Anterior cingulate cortex (tissue), 58 donors: ENCODE measurements at regions not wholly inside any gene's neighbourhood (a gene's known extent, or its start where the extent isn't known, plus 50 kb on each side); places are given as distances from the start of the nearest gene placed in this dataset.

Experiments
- DNase-seq, 58 donors: peaks; one replicate each; lab custom pipeline; 2025; lab: John Stamatoyannopoulos, UW

DNA sequence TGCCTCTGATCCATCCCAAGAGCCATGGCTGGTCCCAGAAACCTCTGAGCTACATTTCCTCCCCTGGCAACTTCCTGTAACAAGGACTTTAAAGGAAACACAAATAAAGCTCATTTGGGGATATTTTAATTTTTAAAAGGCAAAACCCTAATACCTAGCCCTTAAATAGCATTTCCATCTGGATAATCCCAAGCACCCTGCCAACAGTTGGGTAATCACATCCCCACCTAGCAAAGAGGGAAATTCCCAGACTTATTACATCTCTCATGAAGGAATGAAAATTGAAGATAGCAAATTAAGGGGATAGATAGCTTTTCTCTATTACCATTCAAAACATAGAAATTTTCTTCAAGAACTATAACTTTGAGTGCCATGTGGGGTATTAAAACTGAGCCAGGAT is 213.7 kb upstream of the BMP4 start:
- no peak for DNase-seq

DNA sequence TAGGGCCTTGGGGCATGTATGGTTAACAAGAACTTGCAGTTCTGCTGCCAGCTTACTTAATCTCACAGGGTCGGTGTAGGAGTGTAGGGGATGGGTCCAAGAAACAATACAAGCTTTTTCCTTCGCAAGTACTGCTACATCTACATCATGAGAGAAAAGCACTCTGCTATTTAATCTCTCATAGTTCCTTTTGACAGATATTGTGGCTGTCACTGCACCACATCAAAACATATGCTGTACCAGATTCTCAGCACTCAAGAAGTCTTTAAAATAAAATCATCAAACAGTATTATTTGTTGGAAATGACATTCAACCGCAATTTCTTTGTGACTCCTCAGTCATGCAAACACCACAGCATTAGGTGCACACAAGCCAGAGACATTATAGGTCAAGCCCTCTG is 215.5 kb upstream of the BMP4 start:
- no peak for DNase-seq

DNA sequence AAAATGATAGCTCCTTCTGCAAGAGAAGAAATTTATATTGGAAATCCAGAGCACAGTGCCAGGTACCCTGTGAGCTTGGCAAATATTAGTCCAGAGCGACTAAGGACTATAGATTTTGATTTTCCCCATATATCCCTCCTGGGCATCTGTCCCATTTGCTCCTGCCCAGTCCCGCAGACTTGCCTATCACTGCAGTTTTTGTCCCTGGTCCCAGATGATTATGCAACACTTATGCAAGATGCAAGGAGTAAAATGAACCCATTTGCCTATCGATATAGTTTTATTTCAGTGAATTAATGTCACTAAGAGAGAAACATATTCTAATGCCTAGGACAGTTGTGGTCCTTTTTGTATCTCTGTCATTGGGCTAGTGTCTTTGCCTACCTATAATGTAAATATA is 215.9 kb upstream of the BMP4 start:
- no peak for DNase-seq

DNA sequence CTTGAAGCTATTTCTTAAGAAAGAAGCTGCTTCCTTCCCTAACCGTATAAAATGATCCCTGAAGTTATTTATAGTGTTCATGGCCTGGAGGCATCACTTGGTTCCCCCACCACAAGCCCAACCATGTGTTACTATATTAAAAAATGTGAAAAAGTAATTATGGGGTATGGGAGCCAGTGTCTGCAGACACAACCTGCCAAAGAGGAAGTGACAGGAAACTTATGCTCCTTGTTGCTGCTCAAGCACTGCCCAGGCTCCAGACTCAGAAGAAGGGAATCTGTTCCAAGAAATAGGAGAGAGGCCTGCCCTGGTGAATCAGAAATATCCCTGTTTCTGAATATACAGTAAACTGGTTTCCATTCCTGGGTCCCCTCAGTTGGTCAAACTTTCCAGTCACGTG is 217.2 kb upstream of the BMP4 start:
- no peak for DNase-seq

DNA sequence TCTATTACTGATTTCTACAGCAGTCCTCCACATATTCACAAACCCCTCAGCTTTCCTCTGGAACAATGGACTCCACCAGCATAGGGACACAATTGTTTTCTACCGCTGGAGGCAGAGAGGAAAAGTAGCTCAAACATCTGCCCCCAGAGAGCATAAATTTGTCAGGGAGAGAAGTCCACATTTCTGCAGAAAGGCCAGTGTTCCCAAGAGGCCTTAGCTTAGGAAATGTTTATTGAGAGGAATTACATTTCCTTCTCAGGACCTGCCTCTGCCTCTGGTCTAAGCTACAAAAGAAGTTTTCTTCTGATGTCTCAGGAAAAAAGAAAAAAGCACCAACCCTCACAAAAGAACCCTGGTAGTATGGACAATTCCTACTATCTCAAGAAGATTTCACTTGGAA is 217.8 kb upstream of the BMP4 start:
- DNase-seq: no peak

DNA sequence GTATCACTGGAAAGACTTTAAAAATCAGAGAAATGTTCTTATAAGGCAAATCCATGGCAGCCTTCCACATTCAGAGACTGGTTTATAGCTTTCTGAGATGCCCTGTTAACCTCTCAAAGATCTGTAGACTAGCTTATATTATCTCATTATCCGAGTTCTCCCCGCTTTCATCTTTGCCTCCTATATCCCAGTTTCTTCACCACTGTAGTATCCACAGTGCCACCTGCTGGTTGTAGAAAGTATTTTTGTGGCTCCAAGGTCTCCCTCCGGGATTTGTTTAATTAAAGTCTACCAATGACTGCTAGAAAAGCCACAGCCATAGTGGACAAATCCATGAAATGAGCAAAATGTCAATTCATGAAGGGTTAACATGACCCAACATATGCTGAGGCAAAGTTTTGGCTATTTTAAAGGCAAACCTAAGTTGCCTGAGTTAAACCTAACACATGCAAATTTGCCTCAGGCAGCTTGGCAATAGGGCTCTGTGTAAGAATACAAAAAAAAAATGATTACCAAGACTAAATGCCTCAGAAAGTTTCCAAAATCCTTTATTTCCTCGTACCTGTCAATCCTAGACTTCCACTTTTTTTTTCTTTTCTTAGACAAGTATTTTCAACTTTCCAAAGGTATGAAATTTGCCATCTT is 218.8 kb upstream of the BMP4 start:
- DNase-seq: peak in 42 of 58 donors; percentile 1 to 60 (median 21)

DNA sequence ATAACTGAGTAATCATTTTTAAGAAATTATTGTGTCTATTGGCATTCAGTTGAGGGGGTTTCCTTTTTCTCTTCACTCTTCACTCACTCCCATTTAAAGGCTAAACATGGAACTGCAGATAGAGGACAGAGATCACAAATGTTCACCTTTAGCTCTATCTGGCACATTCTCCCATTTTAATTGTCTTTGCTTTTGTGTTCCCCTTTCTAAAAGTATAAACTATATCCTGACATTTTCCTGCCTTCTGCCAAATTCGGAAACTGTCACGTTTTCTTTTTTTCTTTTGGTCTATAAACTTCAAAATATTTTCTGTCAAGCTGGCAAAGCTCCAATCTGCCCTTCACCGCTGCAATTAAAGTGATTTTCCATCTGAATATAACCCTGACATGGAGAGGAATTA is 219.8 kb upstream of the CDKN3 start:
- no peak for DNase-seq

DNA sequence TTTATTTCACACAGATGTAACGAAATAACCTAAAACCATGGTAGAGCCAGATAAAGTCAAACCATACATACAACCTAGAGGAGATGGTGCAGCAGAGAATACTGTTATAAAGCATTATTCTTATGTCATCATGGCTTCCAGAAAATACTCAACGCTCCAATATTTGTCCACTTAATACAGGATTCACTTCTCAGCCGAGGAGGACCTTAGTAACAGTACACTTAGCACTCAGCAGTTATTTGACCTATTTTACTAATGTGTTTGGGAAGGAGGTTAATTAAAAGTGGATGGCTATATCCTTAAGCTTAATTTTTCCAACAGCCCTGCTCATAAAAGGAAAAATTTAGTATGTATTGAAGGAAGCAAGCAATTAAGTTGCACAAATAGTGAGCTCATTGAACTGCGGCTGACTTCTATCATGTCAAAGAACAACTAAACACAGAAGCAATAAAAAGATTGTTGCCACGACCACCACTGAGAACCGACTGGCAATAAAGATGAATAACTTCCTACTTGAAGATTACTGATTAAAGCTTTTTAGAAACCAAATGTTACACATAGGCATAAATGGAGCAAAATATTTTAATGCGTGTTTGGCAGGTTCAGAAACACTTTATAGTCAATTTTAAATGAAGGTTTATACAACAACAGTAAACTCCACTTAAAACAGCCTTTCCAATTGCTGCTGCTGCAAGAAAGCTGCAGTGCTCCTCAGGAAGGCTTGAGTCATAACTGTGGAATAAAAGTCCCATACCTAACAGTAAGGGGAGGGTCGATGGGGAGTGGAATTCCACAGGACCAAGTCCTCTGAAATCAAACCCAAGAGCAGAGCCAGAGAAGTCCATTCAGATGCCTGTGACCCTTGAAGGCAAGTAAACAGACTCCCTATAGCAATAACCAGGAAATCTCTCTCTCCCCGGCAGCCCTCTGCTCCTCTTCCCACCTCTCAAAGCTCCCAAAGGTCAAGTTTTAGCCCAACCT is 218.9 kb upstream of the CDKN3 start:
- DNase-seq: no peak

DNA sequence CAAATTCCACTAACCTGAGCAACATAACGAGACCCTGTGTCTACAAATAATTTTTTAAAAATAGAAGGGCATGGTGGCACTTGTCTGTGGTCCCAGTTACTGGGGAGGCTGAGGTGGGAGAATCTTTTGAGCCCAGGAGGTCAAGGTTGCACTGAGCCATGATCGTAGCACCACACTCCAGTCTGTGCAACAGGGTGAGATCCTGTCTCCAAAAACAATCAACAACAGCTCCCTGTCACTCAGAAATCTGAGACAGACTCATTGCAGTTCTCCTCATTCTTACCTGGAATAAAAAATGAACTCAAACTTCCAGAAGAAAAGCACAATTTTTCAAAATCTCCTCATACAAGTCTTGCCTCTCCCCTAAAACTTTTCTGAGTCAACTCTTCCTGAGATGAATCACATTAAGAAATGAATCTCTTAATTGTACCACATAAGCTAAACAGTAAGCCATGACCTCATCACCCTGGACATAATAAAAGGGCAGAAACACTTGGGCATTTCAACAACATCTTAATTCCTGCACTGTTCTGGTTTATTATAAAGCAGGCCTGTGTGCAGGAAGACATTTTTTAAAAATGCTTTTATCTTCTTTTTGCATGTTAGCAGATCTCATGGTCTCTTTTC is 214.3 kb upstream of the CDKN3 start:
- DNase-seq: no peak

DNA sequence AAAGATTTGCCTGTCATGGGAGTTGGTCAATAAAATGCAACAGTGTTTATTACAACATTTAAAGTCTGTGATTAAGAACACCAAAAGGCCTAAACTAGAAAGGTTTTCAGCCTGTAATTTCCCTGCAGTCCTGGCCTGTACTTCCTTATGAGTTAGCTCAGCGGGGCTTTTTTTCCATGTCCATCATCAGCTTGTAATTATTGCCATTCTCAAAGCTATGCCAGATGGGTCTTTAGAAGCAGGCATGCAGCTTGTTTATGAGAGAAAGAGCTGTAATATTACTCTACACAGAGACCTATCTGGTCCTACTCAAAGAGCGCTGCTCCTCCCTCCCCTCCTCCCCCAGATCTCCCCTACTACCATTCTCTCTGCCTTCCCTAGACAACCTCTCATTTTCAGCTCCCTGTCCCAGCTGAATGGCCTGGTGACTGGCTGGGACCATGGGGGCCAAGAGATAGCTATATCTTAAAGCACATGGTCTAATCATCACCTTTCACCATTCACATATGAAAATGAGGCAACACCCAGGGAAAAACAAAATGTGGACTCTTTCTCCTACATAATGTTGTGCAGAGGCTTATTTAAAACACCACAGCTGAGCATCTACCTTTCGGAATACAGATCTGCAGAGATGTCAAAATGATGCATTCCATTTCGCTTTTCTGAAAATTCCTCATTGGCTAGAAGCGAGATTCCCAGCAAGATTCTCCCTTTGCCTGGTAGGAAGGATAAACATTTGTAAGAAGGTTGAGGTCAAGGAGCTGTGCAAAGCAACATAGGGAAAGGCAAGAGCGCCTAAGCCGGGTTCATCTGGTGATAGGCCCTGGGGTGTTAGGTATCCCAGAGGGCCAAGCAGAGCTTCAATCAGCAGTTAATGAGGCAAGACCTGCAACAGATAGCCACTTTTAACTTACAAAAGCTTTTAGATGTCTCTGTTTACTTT is 209.7 kb upstream of the CDKN3 start:
- no peak for DNase-seq

DNA sequence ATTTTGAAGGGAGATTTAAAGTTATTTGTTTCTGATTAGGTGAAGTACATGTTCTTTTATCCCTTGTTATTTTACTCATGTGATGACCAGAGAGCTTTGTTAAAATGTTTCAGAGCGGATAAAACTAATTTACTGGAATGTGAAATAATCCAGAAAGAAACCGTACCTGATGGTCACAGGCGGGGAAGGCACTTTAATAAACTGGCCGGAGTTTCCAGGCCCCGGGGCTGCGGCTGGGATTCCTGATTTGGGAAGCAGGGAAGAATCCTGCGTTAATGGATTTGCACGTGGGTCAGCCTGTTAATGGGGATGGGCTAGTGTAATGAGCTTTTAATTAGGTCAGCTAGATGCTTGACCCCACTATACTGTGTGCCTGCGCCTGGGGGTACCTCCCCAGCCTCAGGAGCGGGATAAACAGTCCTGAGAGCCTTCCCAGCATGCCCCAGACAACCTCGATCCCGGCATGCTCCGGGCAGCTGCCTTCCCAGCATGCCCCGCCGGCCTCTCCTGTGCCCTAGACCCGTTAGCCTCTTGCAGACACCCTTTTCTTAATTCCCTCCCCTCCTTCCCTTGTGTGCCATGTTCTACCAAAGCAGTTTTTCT is 208.6 kb upstream of the CDKN3 start:
- DNase-seq: no peak

DNA sequence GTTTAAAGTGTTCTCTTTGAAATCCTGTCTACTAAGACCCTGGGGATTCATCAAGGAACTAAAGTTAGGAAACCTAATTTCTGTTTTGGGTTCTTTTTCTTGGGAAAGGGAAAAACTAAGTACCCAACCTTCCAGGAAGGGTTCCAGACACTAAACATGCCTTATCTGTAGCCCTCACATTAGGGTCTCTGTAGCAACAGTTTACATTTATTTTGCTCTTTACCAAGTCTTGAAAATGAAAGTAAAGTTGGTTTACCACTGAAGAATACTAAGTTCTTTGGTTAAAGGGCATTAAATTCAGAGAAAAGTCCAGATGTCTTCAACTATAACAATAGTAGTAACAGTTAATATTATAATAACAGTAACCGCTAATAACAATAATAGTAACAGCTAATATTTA is 207.5 kb upstream of the CDKN3 start:
- DNase-seq: no peak

DNA sequence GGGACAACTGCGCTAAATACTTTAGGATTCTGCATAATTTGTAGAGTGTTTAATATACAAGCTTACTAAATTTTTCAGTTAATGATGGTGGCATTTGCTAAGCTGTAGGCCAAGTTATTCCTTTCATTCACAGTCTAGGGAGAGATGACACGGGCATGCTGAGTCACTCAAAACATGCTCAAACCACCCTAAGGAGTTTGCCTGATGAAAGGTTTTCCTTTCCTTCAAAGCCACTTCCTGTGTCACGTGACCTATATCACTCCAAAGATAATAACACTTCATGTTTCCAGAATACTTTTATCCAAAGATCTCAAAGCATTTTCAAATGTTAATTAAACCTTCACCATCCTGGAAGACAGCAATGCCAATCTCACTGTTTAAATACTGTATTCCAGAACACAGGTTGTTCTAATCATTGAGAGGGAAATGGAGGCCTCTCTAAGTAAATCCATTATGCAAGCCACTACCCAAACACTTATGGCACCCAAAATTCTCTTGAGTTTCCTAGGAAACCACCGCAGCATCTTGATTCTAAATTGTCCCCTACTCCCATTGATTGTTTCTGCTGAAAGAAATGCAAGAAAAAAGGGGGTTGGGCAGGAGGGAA is 207.0 kb upstream of the CDKN3 start:
- DNase-seq: no peak

DNA sequence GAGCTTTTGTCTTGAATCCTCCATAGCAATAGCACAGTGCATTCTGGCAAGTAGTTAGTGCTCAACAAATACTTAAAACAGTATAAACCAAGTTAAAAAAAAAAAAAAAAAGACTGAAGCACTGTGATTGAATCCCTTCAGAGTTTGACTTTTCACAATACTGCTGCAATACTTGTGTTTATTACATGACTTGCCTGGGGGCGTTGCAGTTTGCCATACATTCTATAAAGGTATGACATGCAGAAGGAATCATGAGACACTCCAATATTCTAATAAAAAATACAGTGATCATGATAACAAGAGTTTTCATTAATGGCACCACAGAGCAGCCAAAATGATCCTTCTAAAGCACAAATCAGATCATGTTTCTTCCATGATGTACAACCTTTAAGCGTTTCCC is 205.0 kb upstream of the CDKN3 start:
- DNase-seq: no peak

DNA sequence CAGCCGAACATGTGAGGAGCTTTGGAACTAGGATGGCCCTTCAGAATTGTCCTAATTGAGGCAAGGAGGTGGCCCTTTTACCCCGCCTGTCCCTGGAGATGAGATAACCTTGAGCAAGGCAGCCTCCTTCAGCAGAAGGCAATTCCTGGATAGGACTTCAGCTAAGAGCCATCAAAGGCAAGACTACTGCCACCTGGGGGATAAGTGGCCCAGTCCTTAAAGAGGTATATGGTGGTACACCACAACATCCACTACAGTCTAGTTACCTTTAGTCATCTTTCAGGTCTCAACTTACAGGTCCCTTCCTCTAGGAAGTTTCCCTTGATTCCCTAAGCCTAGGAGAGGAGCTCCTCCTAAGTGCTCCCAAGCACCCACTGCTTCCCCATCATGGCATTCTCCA is 204.2 kb upstream of the CDKN3 start:
- DNase-seq: no peak

DNA sequence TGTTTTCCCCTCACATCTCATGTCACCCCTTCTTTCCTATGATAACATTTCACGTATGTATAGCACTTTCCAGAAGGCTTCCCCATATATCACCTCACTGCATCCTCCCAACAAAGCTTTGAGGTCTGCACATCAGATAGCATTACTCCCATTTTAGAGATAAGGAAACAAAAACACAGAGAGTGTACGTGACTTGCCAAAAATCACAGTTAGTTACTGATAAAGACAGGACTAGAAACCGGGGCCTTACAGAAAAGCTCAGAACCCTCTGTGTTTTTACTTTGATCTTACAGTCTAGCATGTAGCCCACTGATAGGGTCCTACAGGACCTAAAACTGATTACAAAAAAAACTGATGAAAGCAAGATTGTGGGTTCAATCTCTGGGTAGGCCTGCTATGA is 202.9 kb upstream of the CDKN3 start:
- no peak for DNase-seq

DNA sequence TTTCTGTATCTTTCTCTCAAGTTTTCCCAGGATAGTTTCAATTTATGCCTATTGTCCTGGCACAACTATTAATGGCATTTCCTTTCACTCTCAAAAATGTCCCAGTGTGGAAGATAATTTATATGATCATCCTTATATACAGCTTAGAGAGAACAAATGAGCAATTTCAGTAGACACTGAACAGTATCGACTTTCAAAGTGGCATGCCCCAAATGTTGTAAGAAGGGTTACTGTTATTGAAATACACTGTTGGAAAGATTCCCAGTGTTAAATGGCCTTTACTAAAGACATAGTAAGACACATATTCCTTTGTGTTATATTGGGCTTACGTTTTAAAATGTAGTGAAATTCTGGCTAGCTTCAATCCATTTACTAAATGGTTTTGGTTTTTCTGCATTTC is 202.3 kb upstream of the CDKN3 start:
- DNase-seq: no peak

DNA sequence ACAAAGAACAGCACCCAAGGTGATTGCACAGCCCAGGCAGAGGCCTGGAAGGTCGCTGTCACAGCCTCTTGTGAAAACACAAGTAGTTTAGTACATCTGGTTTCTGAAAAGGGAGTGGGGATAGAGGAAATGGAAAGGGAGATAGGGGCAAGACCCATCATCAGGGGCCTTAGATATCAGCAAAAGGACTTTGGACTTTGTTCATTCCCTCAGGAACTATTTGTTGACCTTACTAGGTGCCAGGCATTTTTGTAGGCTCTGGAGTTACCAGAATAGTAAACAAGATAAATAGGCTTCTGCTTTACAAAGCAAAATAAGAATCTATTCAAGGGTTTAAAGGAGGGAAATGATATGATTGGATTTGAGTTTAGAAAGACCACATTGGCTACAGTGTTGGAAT is 199.4 kb upstream of the CDKN3 start:
- no peak for DNase-seq

DNA sequence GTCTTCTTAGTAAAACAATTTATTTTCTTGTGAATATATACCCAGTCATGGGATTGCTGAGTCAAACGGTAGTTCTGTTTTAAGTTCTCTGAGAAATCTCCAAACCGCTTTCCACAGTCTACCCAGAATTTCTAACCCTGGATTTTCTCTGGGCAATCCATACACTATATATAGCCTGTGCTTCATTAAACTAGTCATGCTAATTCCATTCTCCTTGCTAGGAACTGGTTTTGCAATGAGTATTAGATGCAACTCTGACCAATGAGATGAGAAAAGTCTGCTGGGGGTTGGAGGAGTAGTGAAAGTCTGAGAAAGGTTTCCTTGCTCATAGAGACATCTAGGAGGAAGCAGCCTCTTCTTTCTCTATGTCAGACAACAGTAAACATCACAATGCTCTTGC is 196.1 kb upstream of the CDKN3 start:
- DNase-seq: no peak

DNA sequence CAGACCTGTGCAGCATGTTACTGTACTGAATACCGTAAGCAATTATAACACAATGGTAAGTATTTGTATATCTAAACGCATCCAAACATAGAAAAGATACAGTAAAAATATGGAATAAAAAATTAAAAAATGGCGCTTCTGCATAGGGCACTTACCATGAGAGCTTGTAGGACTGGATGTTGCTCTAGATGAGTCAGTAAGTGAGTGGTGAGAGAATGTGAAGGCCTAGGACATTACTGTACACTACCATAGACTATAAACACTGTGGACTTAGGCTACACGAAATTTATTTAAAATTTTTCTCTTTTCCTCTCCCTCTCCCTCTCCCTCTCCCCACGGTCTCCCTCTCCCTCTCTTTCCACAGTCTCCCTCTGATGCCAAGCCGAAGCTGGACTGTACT is 194.5 kb upstream of the CDKN3 start:
- DNase-seq: no peak
